ENCODE measurements at regions not wholly inside any gene's neighbourhood (a gene's known extent, or its start where the extent isn't known, plus 50 kb on each side); places are given as distances from the start of the nearest gene placed in this dataset.

DNA sequence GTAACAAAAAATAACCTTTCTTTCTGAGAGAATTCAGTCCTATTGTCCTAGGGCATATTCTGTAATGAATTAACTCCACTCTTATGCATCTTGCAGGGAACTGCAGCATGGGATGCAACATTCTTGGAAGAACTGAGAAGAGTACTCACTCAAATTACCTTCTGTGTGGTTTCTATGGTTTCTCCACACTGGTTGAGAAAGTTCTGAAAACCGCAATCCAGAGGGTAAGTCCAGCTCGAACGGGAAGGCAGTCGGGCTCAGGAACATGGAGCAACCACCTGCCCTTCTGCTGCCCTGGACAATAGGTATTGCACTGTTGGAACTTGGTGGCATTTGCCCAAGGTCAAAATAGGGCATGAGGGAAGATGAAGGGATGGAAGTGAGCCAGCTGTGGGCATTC is 59.6 kb upstream of the CDK13 start:
- DNase-seq = no peak

DNA sequence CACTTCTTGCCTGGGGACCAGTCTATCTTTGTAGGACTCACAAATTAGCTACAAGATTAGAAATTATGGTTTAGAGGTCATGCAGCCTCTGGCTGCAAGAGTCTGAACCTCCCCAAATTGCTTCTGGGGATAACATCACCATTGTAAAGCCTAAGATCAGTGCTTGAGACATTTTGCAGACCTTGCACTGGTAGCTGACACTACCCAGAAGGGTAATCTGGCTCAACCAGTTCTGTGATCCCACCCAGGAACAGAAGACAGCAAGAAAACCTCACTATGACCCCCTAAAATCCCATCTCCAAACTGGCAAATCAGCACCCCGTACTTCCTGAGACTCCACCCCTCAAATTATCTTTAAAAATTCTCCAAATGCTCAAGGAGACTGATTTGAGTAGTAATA is 58.2 kb upstream of the CDK13 start:
- DNase-seq = no peak

DNA sequence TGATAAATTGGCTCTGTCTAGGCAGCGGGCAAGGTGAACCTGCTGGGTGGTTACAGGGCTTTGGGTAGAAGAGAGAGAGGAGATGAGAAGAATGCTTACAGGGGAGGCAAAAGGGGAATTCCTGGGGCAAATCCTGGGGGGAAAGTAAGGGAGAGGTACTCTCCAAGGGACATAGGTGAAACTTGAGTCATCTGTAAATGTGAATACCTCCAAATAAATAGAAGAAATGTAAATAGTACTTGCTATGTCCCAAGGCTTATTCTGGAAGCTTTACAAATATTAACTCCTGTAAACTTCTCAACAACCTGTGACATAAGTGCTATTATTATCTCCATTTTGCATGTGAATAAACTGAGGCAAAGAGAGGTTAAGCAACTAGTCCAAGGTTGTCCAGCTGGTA is 57.7 kb upstream of the CDK13 start:
- DNase-seq = no peak

DNA sequence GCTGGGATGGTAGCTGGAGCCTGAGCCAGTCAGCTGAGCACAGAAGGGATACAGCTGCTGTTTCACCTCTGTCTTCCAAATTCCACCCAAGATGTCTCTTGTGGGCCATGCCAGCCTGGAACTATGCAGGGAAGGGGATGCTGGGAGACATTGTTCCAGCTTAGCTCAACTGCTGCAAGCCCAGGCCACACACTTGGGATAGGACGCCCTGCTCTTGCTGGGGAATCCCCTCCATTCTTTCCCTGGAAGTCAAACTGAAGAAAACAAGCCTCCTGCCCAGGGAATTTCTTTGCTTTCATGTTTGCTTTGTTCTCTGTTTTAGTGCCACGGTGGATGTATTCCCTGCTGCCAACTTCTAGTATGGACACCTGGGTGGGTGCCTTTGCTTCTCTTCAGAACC is 55.2 kb upstream of the CDK13 start:
- DNase-seq = no peak

DNA sequence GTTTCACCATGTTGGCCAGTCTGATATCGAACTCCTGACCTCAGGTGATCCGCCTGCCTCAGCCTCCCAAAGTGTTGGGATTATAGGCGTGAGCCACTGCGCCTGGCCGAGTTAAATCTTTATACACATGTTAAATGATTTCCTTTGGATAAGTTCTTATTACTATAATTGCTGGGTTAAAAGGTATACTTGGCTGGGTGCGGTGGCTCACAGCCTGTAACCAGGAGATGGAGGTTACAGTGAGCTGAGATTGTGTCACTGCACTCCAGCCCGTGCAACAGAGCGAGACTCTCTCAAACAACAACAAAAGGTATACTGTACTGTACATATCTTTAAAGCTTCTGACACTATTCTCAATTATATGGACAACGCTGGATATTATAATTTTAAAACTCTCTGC is 53.2 kb upstream of the CDK13 start:
- DNase-seq = no peak

DNA sequence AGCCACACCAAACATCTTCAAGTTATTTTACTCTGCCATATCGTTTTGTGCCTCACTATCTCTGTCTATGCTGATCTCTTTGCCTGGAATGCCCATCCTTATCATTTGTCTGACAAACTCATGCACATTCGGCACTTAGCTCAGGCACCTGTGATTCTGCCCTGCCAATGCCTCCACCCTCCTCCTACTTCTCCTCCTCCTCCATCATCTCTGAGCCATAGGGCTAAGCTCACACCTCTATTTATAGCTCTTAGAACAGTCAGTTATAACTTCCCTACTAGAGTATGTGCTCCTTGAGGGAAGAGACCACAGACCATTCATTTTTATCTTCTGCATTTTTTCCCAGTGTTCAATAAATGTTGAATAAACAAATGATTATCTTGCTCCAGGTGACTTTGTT is 51.2 kb upstream of the CDK13 start:
- peak in 2 of 4 experiments; percentile 18 to 28 for DNase-seq
